Effector CD8-positive, alpha-beta T cell (primary cell): ENCODE measurements at regions not wholly inside any gene's neighbourhood (a gene's known extent, or its start where the extent isn't known, plus 50 kb on each side); places are given as distances from the start of the nearest gene placed in this dataset.

ENCODE experiments used
- DNase-seq: peaks from one replicate; lab custom pipeline; 2025; lab: John Stamatoyannopoulos, UW

DNA sequence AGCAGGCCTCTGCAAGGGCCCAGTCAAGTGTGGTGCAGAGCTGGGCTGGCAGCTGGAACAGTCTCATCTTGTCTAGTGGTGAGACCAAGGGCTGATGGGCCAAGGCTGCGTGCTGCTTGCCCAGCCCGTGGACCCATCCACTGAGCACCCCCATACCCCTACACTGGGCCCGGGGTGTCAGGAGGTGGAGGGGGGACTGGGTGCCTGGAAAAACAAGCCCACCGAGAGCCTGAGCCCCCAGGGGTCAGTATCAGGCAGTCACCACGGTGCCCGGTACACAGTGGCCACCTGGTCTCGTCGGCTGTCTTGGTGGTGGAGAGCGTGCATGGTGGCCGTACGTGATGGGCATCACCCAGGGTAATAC is 238.3 kb downstream of the SEC14L1 start:
- no peak for DNase-seq

DNA sequence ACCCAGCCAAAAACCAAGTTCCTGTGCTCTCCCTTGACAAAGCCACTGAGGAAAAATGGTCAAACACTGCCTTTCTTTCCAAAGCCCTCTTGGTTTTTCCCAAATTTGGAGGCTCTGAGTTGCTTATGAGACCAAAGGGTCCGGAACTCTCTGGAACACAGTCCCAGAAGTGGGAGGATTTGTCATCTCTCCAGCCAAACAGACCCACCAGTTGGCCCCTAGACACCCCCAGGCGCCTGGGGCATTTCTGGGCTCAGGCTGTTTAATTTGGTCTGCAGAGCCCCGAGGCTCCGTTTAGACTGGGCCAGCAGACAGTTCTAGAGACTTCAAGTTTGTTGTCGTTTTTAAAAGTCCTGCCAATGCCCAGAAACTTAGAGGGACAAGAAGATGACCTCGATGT is 239.1 kb downstream of the SEC14L1 start:
- DNase-seq: no peak

DNA sequence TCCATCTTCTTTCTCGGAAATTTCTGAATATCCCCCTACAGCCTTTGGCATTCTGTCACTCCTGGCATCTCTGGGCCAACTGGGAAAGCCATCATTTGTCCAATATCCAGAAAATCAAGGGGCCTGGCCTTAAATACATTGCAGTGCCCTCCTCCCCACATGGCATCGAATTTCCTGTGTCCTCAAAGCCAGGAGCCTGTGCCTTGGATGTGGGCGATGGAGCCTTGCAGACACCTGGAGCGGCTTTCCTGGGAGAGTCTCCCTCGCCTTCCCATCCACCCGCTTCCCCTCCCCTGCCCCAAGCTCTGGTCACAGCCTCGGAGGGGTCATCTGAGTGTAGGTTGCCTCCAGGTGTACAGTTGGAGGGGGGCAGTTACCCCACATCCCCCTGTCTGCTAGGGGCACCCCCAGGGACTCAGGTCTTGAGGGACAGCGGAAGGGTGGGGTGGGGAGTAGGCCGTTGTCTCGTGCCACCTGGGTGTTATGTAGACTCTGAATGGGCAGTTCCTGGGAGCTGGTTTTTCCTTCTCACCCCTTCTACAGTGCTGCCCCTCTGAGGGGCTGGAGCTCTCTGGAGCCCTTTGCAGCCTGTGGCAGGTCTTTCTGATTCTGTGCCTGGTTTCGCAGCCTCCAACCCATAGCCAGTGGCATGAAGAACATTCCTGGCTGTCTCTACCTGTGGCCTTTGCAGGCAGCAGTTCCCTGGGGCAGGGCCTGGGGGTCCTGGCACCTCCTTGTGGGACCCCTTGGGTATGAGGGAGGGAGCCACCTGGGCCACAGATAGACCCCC is 239.8 kb downstream of the SEC14L1 start:
- no peak for DNase-seq

DNA sequence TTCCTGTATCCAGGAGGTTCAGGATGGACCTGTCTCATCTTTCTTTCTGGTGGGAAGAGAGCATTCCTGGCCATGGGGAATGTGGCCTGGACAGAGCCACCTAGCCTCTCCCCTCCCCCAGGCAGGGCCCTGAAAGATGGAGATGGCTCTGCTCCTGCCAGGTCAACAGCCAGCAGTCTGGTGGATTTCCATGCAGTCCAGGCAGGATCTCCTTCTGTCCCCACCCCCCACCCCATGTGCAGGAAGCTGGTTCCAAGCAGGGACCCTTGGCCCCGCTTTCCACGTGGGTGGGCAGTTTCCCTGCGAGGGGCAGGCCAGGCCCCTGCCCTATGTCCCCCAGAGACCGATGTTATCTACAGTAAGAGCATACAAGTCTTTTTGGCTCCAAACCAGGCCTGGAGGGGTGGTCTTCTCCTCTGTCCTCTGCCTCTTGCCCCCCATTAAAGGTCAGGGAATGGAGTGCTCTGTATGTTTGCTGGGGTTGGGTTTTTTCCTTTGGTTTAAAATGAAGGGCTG is 240.5 kb downstream of the SEC14L1 start:
- DNase-seq: no peak

DNA sequence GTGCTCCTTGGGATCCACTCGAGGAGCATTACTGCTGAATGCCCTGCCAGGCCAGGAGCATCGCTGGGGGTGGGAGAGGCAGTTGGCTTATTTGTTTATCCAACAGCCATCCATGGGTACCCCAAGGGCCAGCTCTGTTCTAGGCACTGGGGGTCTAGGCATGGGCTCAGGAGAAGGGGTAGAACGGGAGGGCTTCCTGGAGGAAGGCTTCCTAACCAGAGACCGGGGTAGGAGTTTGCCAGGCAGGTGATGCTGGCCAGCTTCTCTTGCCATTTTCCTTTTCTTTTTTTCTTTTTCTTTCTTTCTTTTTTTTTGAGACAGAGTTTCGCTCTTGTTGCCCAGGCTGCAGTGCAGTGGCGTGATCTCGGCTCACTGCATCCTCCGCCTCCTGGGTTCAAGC is 241.0 kb downstream of the SEC14L1 start:
- DNase-seq: no peak

DNA sequence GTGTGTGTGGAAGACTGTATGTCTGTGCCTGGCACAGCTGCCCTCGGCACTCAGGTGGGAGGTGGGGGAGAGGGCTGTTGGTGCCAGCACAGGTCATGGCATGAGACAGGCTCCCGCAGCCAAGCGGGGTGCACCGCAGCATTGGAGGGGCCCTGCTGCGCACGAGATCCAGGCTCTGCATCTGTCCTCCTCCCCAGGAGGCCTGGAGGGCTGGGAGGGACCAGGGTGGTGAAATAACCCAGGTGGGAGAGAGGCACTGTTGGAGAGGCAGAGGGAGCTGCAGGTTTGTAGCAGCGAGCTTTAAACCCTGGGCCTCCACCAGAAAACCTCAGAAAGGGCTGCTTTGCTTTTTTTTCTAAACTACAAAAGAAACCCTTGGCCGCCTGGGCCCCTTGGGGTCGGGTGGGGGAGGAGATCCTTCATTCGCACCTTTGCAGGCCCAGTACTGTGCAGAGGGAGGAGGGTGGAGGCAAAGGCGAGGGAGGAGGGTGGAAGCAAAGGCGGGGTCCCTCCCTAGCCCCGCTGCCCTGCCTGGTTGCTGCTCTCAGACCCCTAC is 241.7 kb downstream of the SEC14L1 start:
- peak; percentile 19 for DNase-seq

DNA sequence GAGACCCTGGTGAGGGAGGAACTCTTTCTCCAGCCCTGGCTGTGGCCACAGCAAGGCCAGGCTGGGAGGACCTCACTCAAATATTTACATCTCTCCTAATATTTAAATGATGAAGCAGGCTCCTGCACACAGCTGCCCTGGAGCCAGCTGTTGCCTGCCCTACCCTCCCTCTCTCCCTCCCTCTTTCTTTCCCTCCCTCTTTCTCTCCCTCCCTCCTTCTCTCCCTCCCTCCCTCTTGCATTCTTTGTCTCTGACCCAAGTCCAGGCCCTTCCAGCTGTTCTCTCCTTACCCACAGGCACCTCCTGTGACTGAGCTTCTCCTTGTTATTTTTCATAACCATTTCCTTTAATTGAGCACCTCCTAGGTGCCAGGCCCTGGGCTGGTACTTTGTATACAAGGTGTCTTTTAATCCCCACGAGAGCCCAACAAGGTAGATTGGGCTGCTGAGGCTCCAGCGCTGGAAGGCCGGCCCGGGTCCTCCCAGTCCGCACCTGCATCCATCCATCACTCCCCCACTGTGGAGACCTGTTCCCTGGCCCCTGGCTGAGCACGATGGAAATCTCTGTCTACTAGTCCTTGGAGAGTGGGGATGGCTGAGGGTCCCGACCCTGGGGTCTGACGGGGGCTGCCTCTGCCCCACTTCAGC is 242.3 kb downstream of the SEC14L1 start:
- DNase-seq: no peak

DNA sequence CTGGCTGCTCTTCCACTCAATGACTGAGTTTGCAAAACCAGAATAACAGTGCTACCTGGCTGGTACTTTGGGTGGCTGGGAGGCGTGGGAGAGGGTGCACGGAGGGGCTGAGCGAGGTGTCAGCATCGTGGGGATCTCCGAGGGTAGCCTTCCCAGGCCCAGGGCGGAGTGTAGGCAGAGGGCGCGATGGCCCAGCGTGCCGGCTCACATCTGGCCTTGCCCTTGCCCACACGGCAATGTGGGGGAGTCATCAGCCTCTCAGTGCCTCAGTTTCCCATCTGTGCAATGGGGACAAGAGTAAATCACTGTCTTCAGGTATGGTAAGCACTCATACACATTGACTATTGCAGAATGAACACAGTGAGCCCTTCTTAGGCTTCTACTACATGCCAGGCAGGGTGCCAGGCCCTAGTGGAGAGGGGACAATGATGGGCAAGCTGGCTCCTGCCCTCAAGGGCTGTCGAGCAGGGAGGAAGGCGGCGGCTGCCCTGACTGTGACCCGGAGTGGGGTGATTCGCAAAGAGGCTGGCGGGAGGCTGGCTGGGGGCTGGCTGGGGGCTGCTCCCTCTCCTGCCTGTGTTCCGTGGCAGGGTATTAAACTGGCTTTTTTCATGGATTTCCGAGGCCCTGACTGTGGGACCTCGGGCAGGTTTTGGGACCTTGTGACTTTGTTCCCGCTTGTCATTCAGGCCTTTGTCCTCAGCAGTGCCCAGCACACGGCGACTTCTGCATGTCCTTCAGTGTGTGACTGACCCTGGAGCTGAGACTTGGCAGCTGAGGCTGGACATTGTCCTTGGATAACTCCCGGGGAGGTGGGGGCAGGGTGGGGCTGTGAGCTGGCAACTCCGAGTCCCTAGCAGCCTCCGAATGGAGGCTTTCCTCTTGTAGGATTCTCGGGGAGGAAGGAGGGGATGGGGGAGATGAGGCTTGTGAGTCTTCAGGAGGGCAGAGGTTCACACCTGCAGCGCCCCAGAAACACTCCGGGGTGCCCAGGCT is 243.1 kb downstream of the SEC14L1 start:
- DNase-seq: no peak

DNA sequence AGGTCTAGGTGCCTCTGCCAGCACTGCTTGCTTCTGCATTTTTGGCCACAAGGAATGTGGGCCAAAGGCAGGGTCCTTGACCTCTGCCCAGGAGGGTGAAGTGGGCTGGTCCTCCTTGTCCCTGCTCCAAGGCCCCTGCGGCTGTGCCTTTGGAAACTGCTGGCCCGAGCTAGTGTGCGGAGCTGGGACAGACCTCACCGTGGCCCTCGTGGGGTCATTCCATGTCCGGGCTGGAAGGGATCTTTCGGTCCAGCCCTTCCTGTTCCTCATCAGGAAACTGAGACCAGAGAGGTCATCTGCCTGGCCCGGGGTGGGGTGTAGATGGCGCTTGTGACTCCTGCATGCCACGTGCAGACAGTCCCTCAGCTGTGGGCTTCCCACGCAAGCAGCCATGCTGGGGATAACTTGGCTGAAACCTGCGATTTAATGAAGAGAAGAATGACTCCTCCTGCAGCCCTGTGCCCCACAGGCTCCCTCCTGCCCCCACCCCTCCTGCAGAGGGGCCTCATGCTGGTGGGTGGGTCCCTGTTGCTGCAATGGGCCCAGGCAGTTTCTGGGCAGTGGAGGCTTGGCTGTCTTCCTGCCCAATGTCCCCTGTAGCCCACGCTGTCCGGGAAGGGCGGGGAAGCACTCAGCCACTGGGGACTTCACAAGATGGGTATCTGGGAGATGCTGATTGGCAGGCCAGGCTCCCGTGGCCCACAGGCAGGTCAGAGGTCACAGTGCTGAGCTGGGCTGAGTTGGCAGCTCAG is 245.2 kb downstream of the SEC14L1 start:
- DNase-seq: no peak

DNA sequence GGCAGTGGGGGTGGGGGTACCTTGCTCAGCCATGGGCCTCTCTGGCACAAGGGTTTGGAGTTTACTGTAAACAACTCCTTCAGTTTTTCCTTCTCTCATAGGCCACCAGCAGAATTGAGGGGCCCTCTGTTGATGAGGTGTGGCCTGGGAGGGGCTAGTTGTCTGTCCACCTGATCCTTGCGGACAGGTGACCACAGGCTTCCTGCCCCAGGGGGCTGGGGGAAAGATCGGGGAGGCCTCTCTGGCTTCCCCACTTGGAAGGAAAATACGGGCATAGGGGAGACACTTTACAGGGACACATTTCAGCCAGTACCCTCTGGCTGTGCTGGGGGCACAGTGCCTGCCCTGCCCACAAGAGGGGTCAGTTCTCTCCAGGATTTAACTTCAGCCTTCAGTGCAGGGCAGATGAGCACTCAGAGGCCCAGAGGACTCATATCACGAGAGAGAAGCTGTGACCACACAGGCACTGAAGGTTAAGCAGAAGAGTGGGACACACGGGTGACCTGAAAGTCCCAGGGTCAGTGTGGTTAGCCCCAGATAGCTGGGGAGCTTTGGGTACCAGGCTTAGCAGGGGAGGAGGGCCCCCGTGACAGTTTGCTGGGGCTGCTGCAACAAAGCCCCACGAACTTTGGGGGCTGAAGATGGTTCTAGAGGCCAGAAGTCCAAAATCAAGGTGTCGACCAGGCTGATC is 245.9 kb downstream of the SEC14L1 start:
- DNase-seq: no peak

DNA sequence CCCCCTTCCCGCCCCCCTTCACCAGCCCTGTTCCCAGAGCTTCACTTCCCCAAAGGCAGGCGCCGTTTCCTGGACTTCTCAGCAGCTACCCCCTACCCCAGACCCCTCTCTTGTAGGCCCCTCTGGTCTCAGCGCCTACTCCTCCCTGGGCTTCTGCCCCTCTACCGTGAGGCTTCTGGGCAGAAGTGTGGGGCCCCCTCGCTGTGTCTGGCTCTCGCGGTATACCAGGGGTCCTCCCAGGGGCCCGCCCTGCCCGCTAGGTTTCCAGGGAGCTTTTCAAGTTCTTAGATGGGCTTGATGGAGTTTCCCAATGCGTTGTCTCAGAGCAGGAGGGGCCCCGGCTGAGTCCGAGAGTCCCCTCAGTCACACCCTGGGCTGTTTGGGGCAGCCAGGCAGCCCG is 247.1 kb downstream of the SEC14L1 start:
- DNase-seq: no peak

DNA sequence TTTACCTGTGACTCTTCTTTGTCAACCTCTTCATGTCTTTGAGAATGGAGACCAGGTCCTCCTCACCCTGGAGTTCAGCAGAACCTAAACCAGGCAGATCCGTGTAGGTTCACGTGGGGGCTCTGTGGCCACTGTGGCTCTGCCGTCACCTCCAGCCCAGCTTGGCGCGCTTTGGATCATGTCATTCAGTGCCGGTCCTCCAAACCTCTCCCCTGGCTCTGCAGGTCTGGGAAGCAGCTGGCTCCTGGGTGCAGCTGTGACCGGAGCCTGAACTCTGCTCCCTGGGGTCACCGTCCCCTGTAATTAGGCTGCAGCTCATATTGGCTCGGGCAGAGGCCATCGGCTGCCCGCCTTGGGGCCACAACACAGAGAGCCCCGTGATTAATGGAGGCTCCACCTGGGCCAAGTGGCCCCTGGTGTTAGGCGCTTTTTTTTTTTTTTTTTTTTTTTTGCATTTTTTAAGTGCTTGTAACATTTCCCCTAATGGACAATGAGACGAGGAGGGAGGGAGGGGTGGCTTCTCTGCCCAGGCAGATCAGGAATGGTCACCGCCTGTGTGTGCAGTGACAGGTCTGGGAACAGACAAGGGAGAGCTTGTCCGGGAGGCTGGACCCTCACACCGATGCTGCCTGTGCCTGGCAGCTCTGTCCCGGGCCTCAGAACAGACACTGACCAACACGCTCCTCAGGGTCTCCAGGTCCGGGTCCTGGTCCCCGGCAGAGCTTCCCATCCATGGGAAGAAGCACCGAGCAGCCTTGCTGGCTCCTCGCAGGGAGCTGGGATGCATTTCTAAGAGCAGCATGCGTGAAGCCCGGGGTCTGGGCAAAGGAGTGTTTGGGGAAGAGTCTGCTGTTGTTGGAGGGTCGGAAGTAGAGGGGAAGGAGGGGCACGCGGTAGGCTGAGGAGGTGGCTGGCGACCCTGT is 247.9 kb downstream of the SEC14L1 start:
- DNase-seq: no peak

DNA sequence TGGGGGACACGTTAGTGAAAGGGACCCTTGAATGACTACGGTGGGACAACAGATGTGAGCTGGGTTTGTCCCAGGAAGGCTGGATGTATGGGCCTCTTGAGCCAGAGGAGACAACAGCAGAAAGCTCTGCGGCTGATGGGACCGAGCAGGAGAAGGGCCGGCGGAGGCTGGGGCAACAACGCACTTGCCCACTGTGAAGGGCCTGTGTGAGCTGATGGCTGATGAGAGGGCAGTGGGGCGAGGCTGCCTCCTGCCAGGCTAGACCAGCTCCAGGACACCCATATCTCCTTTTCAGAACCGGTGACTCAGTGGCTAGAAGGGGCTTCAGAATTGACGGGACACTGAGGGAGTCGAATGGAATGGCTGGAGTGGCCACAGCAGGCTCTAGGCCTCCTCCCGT is 250.1 kb downstream of the SEC14L1 start:
- DNase-seq: no peak

DNA sequence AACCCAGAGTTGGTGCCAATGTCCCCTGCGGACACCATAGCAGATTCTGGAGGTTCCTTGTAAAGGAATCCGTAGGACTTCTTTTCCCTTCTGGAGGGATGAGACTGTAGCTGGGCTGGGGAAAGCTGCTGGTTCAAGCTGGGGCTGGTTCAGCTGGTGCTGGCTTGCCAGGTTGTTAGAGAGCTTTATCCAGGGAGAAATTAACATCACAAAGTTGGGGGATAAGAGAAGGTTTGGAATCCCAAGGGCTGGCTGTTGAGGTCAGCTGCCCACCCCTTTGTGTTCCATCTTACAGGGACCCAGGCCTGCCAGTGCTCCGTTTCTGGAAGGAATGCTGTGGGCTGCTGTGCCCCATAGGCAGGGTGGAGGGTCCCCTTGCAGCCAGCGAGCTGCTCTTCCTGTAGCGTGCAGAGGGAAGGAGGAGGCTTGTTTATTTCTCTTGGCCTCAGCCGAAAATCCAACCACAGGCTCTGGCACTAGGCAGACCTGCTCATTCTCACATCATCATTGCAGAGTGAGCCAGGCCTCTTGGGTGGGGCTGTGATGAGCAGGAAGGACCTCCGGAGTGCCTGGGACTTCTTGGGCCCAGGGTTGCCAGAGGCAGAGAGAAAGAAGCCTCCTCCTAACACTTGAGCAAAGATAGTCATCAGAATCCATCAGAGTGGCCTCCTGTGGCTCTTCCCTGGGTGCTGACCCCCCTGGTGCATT is 251.1 kb downstream of the SEC14L1 start:
- no peak for DNase-seq

DNA sequence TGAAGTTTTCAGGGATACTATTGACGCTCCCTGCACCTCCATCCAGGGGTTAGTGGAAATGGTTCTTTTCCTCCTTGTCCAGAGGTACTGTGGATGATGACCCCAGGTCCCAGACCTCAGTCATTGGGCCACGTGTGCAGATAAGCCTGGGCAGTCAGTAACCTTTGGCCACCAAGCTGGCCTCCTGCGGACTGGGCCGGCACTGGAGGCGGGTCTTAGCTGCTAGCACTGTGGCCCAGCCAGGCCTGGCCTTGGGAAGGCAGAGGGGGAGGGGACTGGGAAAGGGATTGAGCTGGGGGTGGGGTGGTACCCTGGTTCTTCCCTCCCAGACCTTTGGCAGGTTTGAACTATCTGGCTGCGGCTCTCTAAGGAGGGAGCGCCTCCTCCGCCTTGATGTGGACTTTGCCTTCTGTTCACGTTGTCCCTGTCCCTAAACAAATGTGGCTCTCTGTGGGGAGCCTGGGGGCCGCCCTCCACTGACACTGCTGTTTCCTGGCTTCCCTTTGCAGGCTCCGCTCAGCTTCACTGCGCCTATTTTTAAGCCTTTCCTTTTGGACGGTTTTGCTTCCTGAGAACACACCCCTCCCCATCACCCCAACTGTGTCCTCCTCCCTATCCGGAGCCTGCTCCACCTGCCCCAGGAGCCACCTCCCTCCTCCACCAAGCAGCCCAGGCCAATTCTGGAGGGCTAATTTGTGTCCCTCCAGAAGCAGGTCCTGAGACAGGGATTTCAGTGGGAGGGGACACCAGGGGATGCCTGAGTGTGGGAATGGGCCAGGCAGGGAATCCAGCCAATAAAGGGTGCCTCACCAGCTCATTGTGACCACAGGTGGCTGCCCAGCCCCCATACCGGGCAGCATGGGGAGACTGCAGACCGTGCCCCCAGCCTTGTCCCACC is 251.9 kb downstream of the SEC14L1 start:
- DNase-seq: no peak

DNA sequence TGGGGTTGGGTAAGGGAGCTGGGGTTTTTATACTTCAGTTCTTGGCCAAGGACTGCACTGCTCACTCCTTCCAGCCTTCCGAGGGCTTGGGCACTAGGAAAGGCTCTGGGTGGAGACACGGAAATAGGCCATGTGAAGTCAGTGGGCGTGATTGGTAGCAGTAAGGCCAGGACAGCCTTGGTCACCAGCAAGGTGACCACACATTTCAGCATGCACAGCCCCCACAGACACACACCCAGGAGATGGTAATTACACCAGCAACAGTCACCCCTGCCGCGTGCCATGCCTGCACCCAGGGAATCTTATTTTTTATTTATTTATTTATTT is 252.5 kb downstream of the SEC14L1 start:
- DNase-seq: no peak

DNA sequence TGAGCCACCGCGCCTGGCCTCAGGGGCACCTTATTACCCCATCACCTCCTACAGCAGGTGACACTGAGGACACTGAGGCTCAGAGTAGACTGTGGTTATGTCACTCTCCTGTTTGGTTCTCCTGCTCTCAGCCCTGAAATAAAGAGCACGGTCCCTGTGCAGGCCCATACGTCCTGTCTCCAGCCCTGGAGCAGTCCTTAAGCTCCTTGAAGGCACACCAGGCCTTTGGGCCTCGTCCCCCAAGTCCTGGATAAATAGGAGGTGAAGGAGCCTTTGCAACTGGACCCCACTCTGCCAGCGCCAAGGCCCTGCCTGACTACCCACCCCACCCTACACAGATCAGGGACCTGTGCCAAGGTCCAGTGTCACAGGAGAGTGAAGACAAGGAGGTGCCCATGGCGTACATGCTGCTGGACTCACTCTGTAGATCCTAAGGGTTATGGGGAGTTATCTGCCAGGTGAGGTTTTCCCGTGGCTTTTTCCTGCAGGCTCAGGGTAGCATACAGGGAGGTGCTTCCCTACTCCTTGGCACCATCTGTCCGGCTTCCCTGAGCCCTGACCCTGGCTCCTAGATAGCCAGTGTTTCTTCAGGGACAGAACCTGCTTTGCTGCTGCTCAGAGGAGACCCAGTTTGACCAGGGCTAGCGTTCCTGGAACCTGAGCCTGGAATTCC is 253.2 kb downstream of the SEC14L1 start:
- DNase-seq: no peak
